Tibial nerve (tissue), 4 donors: ENCODE measurements at regions not wholly inside any gene's neighbourhood (a gene's known extent, or its start where the extent isn't known, plus 50 kb on each side); places are given as distances from the start of the nearest gene placed in this dataset.

Source experiments
- CTCF ChIP-seq, 5 experiments: fragments of 200-600 bp in 3 of 5; fragments of 450-650 bp in 2 of 5; sonication (generic) in 3 of 5; IDR thresholded peaks; one replicate each; pipeline ENCODE4 v1.5.1; 2016 to 2019; ENCODE audit warnings: antibody characterized with exemption in 5 of 5, mild to moderate bottlenecking in 3 of 5, moderate library complexity in 2 of 5
- EP300 ChIP-seq, 2 donors: sonication (generic); formaldehyde crosslinking; IDR thresholded peaks; one replicate each; pipeline ENCODE4 v1.6.1; 2017; ENCODE audit warnings: antibody characterized with exemption in 2 of 2, mild to moderate bottlenecking in 1 of 2
- POLR2A ChIP-seq, 2 donors: fragments of 450-650 bp; IDR thresholded peaks; one replicate each; pipeline ENCODE4 v1.6.1; 2017; ENCODE audit warnings: antibody characterized with exemption in 2 of 2, mild to moderate bottlenecking in 2 of 2, moderate library complexity in 2 of 2

DNA sequence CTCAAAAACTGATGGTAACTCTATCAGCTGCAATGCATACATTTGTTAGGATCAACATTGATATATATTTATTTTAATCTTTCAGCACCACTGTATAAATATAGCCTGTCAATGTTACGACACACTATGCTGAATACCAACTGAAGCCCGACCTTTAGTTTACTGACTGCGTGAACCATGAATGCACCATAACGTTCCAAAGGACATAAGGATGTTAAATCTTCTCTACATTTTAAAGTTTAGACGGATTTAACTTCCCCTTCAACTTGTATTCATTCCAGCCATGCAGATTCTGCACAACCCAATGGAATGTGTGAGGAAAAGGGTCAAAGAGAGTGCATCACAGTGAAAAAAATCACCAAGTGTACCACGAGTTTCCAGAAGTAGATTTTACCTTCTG, 489.5 kb downstream of the IRS1 start:
- TF ChIP-seq CTCF (IDR thresholded peaks at IDR 0.05), result no peak
- TF ChIP-seq EP300 (IDR thresholded peaks at IDR 0.05), result no peak
- TF ChIP-seq POLR2A (IDR thresholded peaks at IDR 0.05), result no peak
